NB4 (cell line): ENCODE measurements at regions not wholly inside any gene's neighbourhood (a gene's known extent, or its start where the extent isn't known, plus 50 kb on each side); places are given as distances from the start of the nearest gene placed in this dataset.

Source experiments
- DNase-seq: peaks from one replicate; pipeline ENCODE4 v3.0.0; 2010; ENCODE audit warnings: low read depth
- H3K4me3 ChIP-seq: one replicate; pipeline ENCODE4 v1.5.1; 2011; ENCODE audit warnings: mild to moderate bottlenecking, low read depth, low read length, moderate library complexity
- MYC ChIP-seq: IDR thresholded peaks from 2 replicates; pipeline ENCODE4 v1.6.1; 2011; ENCODE audit warnings: low read depth, low read length
- POLR2A ChIP-seq: IDR thresholded peaks from 2 replicates; pipeline ENCODE4 v1.6.1; 2011; ENCODE audit warnings: mild to moderate bottlenecking; ENCODE audit not compliant: insufficient read length; ENCODE audit errors: extremely low read depth
- TF ChIP-seq, protein P1 (sequence below): IDR thresholded peaks from 2 replicates; pipeline ENCODE4 v1.6.1; 2011; ENCODE audit warnings: low read depth, low read length
- TF ChIP-seq, protein P2 (sequence below): IDR thresholded peaks from one replicate; pipeline ENCODE4 v1.5.1; 2012; ENCODE audit warnings: low read depth, low read length

DNA sequence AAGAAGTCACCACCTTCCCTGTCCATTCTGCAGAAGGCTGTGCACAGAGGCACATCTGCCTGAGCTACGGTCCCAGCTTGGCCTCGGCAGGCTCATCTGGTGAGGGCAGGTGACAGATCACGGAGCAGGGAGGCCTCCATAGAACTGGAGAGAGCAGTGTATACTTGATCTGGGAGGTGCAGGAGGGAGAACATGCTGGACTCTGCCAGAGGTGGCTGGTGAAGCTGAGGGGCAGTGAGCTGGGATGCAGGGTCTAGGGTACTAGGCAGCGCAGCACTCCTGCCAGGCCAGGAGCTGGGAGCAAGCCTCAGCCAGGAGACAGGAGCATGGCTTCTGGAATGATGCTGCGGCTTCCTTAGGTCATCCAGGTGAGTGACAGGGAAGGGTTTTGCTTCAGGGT, 553.0 kb downstream of the TCERG1L start:
- H3K4me3 ChIP-seq = no peak overlapping the region
- no peak for TF ChIP-seq POLR2A
- no peak for TF ChIP-seq MYC
- TF ChIP-seq, protein P1, sequence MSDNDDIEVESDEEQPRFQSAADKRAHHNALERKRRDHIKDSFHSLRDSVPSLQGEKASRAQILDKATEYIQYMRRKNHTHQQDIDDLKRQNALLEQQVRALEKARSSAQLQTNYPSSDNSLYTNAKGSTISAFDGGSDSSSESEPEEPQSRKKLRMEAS = no peak
- TF ChIP-seq, protein P2, sequence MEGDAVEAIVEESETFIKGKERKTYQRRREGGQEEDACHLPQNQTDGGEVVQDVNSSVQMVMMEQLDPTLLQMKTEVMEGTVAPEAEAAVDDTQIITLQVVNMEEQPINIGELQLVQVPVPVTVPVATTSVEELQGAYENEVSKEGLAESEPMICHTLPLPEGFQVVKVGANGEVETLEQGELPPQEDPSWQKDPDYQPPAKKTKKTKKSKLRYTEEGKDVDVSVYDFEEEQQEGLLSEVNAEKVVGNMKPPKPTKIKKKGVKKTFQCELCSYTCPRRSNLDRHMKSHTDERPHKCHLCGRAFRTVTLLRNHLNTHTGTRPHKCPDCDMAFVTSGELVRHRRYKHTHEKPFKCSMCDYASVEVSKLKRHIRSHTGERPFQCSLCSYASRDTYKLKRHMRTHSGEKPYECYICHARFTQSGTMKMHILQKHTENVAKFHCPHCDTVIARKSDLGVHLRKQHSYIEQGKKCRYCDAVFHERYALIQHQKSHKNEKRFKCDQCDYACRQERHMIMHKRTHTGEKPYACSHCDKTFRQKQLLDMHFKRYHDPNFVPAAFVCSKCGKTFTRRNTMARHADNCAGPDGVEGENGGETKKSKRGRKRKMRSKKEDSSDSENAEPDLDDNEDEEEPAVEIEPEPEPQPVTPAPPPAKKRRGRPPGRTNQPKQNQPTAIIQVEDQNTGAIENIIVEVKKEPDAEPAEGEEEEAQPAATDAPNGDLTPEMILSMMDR = no peak
- no peak for DNase-seq

DNA sequence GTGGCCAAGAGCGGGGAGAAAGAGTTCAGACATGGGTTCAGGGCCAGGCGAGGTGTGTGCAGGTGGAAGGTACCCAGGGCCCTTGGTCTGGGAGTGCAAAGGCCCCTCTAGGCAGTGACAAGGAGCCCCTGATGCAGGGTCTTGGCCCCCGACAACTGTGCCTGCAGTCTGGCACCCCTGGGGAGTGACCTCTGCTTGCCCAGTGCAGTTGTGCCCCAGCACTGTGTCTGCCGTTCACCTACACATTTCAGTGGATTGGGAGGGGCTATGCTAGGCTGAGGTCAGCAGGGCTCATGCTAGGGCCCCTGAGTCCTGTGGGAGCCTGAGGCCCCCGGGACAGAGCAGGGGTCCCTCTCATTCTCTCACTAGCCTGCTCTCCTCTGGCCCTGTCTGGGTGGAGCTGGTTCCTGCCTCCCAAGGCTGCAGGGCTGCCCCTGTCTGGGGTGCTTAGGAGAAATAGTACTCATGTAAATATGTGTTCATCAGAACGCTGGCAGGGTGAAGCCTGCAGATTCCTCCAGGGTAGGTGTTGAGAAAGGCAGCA, 550.4 kb downstream of the TCERG1L start:
- DNase-seq = no peak
- no peak overlapping the region for H3K4me3 ChIP-seq
- TF ChIP-seq POLR2A = no peak
- TF ChIP-seq, protein P1 = no peak
- no peak for TF ChIP-seq MYC
- TF ChIP-seq, protein P2 = no peak

DNA sequence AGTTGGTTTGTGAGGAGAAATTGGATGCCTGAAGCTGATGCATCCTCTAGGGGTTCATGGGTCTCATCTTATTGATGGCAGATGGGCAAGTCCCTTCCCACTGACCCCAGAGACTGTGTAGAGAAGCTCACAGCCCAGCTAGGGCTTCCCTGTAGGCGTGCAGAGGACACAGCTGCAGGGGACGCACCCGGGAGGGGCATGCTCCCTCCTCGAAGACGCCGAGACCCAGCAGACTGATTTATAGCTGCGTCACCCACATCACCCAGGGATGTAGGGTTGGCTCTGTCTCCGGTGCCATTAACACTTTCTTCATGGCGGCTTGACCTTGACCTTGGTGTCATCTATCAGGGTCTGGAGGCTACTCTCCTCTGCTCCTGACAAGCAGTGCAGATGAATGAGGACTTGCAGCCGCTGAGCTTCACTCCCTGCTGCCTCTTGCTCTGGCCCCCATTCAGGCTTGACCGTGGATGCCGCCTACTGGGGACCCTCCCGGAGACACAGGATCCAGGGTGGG, 549.7 kb downstream of the TCERG1L start:
- H3K4me3 ChIP-seq = no peak overlapping the region
- TF ChIP-seq, protein P2 = no peak
- TF ChIP-seq POLR2A = no peak
- TF ChIP-seq MYC = no peak
- TF ChIP-seq, protein P1 = no peak
- no peak for DNase-seq

DNA sequence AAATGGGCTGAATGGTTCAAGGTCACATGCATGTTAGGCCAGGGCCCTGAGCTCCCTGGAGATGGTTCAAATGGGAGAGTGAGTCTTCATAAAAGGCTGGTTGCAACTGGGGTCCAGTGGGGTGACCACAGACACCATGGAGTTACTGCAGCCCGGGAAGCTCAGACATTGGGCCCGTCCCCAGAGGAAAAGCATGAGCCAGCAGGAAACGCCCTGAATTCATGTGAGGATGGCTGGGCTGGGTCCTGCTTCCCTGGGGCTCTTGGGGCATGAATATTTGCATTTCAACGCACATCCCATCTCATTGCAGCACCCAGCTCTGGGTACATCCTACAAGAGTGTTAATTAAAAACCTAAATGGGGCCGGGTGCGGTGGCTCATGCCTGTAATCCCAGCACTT, 549.0 kb downstream of the TCERG1L start:
- no peak for DNase-seq
- H3K4me3 ChIP-seq = no peak overlapping the region
- TF ChIP-seq, protein P2 = no peak
- TF ChIP-seq MYC = no peak
- no peak for TF ChIP-seq POLR2A
- TF ChIP-seq, protein P1 = no peak

DNA sequence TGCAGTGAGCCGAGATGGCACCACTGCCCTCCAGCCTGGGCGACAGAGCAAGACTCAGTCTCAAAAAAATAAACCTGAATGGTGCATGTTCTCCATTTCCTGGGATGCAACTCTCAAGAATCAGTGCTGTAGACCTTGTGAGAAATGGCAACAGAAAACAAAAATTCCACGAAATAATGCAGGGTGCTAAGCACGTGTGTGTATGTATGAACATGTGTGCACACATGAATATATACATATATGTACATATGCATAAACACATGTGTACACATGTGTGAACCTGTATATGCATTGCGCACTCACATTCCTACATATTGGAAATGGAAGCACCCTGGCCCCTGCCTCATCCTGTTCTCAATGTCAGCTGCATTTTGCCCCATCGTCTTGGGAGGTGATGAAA, 548.5 kb downstream of the TCERG1L start:
- TF ChIP-seq MYC = no peak
- TF ChIP-seq POLR2A = no peak
- TF ChIP-seq, protein P1 = no peak
- TF ChIP-seq, protein P2 = no peak
- no peak for DNase-seq
- no peak overlapping the region for H3K4me3 ChIP-seq

DNA sequence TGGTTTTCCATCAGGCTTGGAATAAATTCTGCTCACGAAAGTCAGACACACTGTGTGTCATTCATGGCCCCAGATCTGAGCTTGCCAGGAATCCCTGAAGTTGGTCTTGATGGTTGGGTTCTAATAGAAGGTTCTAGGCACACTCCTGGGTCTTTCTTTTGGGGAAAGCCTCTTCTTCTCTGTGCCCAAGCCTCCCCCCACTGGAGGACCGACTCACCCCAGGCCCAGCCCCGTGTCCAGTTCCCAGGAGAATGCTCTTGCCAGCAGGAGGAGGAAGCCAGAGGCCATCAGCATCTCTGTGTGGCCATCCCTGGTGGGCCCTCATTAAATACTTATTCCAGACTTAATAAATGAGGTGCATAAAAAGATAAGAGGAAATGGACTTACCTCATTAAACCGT, 548.0 kb downstream of the TCERG1L start:
- DNase-seq = peak; percentile 16
- TF ChIP-seq, protein P1 = no peak
- TF ChIP-seq, protein P2 = peak; percentile 14
- no peak overlapping the region for H3K4me3 ChIP-seq
